Mesothelial cell of epicardium (in vitro differentiated cells): ENCODE measurements at regions not wholly inside any gene's neighbourhood (a gene's known extent, or its start where the extent isn't known, plus 50 kb on each side); places are given as distances from the start of the nearest gene placed in this dataset.
A peak's percentile ranks its signal among the peaks of the same experiment; 100 is the strongest.

ENCODE experiments used
- DNase-seq, 2 experiments: peaks; one replicate each; pipeline ENCODE4 v3.0.0; 2021; ENCODE audit warnings: low spot score in 2 of 2; ENCODE audit not compliant: unreplicated experiment in 2 of 2
- H3K27ac Mint-ChIP-seq: 2 replicates; pipeline ENCODE4 v1.8.0; 2021; ENCODE audit warnings: mixed read lengths
- H3K27me3 Mint-ChIP-seq: 2 replicates; pipeline ENCODE4 v1.8.0; 2021; ENCODE audit warnings: low read depth, mixed read lengths
- H3K36me3 Mint-ChIP-seq: 2 replicates; pipeline ENCODE4 v1.8.0; 2021; ENCODE audit warnings: mixed read lengths
- H3K4me1 Mint-ChIP-seq: 2 replicates; pipeline ENCODE4 v1.8.0; 2021; ENCODE audit warnings: mixed read lengths
- H3K4me3 Mint-ChIP-seq: 2 replicates; pipeline ENCODE4 v1.8.0; 2021; ENCODE audit warnings: mild to moderate bottlenecking, moderate library complexity, mixed read lengths
- H3K9me3 Mint-ChIP-seq: 2 replicates; pipeline ENCODE4 v1.8.0; 2021; ENCODE audit warnings: mixed read lengths
- TF ChIP-seq, protein P1 (sequence below): fragments of 200-600 bp; sonication (generic); IDR thresholded peaks from one replicate; pipeline ENCODE4 v1.5.0; 2021; ENCODE audit warnings: antibody characterized with exemption; ENCODE audit not compliant: unreplicated experiment

DNA sequence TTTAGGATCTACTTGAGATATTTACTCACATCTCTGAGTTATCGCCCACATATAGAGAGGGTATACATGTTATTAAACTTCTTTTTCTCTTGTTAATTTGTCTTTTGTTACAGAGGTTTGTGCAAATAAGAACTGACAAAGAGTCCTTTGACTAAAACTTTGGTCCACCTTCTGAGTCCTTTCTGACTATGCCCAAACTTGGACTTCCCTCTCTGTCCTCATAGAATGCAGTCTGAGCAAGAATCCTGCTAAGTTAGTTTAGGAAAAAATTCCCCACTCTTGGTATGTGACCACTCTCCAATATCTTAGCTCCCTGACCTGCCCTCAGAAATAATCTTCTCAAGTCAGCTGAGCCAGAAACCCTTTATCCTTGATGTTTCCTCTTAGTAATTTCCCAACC, 257.5 kb upstream of the REG3G start:
- Mint-ChIP-seq H3K9me3 (peaks cover 14% of the 10 kb centered on the region), H3K27ac (no peak overlapping the region), H3K4me3 (no peak overlapping the region), H3K27me3 (no peaks in the 10 kb centered on the region), H3K4me1 (no peaks in the 10 kb centered on the region), H3K36me3 (peaks cover under 1% of the 10 kb centered on the region)
- no peak for DNase-seq
- TF ChIP-seq, protein P1, sequence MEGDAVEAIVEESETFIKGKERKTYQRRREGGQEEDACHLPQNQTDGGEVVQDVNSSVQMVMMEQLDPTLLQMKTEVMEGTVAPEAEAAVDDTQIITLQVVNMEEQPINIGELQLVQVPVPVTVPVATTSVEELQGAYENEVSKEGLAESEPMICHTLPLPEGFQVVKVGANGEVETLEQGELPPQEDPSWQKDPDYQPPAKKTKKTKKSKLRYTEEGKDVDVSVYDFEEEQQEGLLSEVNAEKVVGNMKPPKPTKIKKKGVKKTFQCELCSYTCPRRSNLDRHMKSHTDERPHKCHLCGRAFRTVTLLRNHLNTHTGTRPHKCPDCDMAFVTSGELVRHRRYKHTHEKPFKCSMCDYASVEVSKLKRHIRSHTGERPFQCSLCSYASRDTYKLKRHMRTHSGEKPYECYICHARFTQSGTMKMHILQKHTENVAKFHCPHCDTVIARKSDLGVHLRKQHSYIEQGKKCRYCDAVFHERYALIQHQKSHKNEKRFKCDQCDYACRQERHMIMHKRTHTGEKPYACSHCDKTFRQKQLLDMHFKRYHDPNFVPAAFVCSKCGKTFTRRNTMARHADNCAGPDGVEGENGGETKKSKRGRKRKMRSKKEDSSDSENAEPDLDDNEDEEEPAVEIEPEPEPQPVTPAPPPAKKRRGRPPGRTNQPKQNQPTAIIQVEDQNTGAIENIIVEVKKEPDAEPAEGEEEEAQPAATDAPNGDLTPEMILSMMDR = no peak

GRCh38 chr2:78775291-78775690, 250.2 kb upstream of the REG3G start:
- H3K27me3 Mint-ChIP-seq = no peaks in the 10 kb centered on the region
- no peak for DNase-seq
- no peak overlapping the region for H3K4me3 Mint-ChIP-seq
- no peak overlapping the region for H3K27ac Mint-ChIP-seq
- H3K36me3 Mint-ChIP-seq = no peaks in the 10 kb centered on the region
- H3K9me3 Mint-ChIP-seq = peaks cover 7% of the 10 kb centered on the region
- peaks cover 6% of the 10 kb centered on the region for H3K4me1 Mint-ChIP-seq
- TF ChIP-seq, protein P1 = no peak

DNA sequence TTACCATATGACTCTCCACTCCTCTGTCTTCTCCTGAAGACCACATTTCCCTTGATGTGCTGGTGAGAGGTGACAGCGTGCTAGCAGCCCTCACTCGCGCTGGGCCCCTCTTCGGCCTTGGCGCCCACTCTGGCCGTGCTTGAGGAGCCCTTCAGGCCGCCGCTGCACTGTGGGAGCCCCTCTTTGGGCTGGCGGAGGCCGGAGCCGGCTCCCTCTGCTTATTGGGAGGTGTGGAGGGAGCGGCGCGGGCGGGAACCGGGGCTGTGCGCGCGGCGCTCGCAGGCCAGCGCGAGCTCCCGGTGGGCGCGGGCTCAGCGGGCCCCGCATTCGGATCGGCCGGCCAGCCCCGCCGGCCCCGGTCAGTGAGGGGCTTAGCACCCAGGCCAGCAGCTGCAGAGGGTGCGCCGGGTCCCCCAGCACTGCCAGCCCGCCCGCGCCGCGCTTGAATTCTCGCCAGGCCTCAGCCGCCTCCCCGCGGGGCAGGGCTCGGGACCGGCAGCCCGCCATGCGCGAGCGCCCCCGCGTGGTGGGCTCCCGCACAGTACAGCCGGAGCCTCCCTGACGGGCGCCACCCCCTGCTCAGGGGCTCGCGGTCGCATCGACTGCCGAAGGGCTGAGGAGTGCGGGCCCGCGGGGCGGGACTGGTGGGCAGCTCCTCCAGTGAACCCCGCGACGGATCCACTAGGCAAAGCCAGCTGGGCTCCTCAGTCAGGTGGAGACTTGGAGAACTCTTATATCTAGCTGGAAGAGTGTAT, 246.6 kb upstream of the REG3G start:
- H3K4me3 Mint-ChIP-seq = no peak overlapping the region
- H3K4me1 Mint-ChIP-seq = peaks cover 25% of the 10 kb centered on the region
- no peaks in the 10 kb centered on the region for H3K36me3 Mint-ChIP-seq
- no peaks in the 10 kb centered on the region for H3K27me3 Mint-ChIP-seq
- peaks cover 7% of the 10 kb centered on the region for H3K9me3 Mint-ChIP-seq
- no peak overlapping the region for H3K27ac Mint-ChIP-seq
- TF ChIP-seq, protein P1 = no peak
- DNase-seq = no peak

DNA sequence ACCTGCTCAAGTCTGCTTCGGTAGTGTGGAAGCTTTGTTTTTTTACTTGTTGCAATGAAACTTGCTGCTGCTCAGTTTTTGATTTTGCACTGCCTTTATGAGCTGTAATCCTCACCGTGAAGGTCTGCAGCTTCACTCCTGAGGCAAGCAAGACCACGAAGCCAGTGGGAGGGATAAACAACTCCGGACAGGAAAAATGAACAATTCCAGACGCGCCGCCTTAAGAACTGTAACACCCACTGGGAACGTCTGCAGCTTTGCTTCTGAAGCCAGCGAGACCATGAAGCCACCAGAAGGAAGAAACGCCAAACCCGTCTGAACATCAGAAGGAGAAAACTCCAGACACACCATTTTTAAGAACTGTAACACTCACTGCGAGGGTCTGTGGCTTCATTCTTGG, 245.7 kb upstream of the REG3G start:
- H3K4me3 Mint-ChIP-seq = peak overlapping the region; percentile 30
- H3K4me1 Mint-ChIP-seq = peaks cover 25% of the 10 kb centered on the region
- no peaks in the 10 kb centered on the region for H3K36me3 Mint-ChIP-seq
- H3K9me3 Mint-ChIP-seq = peaks cover 7% of the 10 kb centered on the region
- TF ChIP-seq, protein P1 = no peak
- H3K27me3 Mint-ChIP-seq = no peaks in the 10 kb centered on the region
- DNase-seq = no peak
- no peak overlapping the region for H3K27ac Mint-ChIP-seq

DNA sequence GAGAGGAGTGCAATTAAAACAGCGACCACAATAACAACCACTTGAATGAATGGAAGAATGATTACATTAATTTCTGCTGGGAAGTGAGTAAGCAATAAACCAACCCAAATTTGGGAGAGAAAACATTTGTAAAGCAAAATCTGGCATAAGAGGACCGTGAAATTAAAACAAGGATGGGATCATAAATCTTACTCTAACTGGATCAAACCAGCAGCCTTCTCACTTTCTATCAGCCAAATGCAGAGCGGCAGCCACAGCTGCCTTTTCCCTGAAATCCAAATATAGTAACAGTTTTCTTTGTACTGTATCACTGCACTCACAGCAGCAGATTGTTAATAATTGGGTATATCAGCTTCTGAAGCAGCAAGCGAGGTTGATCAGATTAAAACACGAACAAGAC, 245.2 kb upstream of the REG3G start:
- H3K27ac Mint-ChIP-seq = peak overlapping the region; percentile 49
- TF ChIP-seq, protein P1 = no peak
- H3K36me3 Mint-ChIP-seq = no peaks in the 10 kb centered on the region
- DNase-seq = no peak
- no peaks in the 10 kb centered on the region for H3K27me3 Mint-ChIP-seq
- peaks cover 25% of the 10 kb centered on the region for H3K4me1 Mint-ChIP-seq
- H3K4me3 Mint-ChIP-seq = peak overlapping the region; percentile 30
- H3K9me3 Mint-ChIP-seq = peaks cover 7% of the 10 kb centered on the region
